Trophoblast cell (in vitro differentiated cells and primary cell): ENCODE measurements at regions not wholly inside any gene's neighbourhood (a gene's known extent, or its start where the extent isn't known, plus 50 kb on each side); places are given as distances from the start of the nearest gene placed in this dataset.

ENCODE experiments used
- DNase-seq, 2 donors: peaks; one replicate each; pipeline ENCODE4 v3.0.0-alpha.2; 2016
- H2AFZ ChIP-seq: 2 replicates; pipeline ENCODE4 v1.6.1; 2013; ENCODE audit warnings: low read length, moderate library complexity, mild to moderate bottlenecking; ENCODE audit not compliant: insufficient read depth, poor library complexity
- H2AK5ac ChIP-seq: 2 replicates; pipeline ENCODE4 v1.6.1; 2013; ENCODE audit warnings: mild to moderate bottlenecking, low read length
- H2BK120ac ChIP-seq: 2 replicates; pipeline ENCODE4 v1.6.1; 2013; ENCODE audit warnings: low read length, mild to moderate bottlenecking, moderate library complexity; ENCODE audit not compliant: insufficient read depth, poor library complexity
- H2BK12ac ChIP-seq: 2 replicates; pipeline ENCODE4 v1.6.1; 2013; ENCODE audit warnings: mild to moderate bottlenecking, low read length, moderate library complexity
- H2BK5ac ChIP-seq: 2 replicates; pipeline ENCODE4 v1.6.1; 2013; ENCODE audit warnings: low read length, low read depth, moderate library complexity, mild to moderate bottlenecking; ENCODE audit not compliant: poor library complexity
- H3K14ac ChIP-seq: 2 replicates; pipeline ENCODE4 v1.6.1; 2013; ENCODE audit warnings: mild to moderate bottlenecking, low read length
- H3K18ac ChIP-seq: 2 replicates; pipeline ENCODE4 v1.6.1; 2013; ENCODE audit warnings: mild to moderate bottlenecking, low read length
- H3K23ac ChIP-seq: 2 replicates; pipeline ENCODE4 v1.6.1; 2013; ENCODE audit warnings: low read length
- H3K27ac ChIP-seq: 2 replicates; pipeline ENCODE4 v1.5.1; 2013; ENCODE audit warnings: low read depth, mild to moderate bottlenecking, inconsistent platforms, low read length, moderate library complexity
- H3K27me3 ChIP-seq: 2 replicates; pipeline ENCODE4 v1.6.1; 2013; ENCODE audit warnings: inconsistent platforms, mild to moderate bottlenecking, low read length, moderate library complexity; ENCODE audit not compliant: insufficient read depth
- H3K36me3 ChIP-seq, 2 experiments: 1 replicate in 1 of 2; 2 replicates in 1 of 2; pipeline ENCODE4 v1.6.1; 2013; ENCODE audit warnings: low read length in 2 of 2, mild to moderate bottlenecking in 2 of 2, moderate library complexity in 1 of 2; ENCODE audit not compliant: insufficient read depth in 2 of 2, control insufficient read depth in 1 of 2
- H3K4ac ChIP-seq: 2 replicates; pipeline ENCODE4 v1.6.1; 2013; ENCODE audit warnings: low read depth, mild to moderate bottlenecking, low read length, moderate library complexity
- H3K4me1 ChIP-seq, 2 experiments: 1 replicate in 1 of 2; 2 replicates in 1 of 2; pipeline ENCODE4 v1.6.1; 2013; ENCODE audit warnings: low read length in 2 of 2, mild to moderate bottlenecking in 2 of 2, moderate library complexity in 1 of 2; ENCODE audit not compliant: insufficient read depth in 2 of 2, control insufficient read depth in 1 of 2
- H3K4me2 ChIP-seq: 2 replicates; pipeline ENCODE4 v1.6.1; 2013; ENCODE audit warnings: inconsistent platforms, mild to moderate bottlenecking, low read length, moderate library complexity
- H3K4me3 ChIP-seq: 2 replicates; pipeline ENCODE4 v1.5.1; 2013; ENCODE audit warnings: mild to moderate bottlenecking, low read depth, low read length, inconsistent platforms
- H3K79me1 ChIP-seq: one replicate; pipeline ENCODE4 v1.6.1; 2013; ENCODE audit warnings: low read length
- H3K79me2 ChIP-seq: 2 replicates; pipeline ENCODE4 v1.6.1; 2013; ENCODE audit warnings: low read length, mild to moderate bottlenecking; ENCODE audit not compliant: control insufficient read depth, insufficient read depth, poor library complexity
- H3K9ac ChIP-seq: 2 replicates; pipeline ENCODE4 v1.6.1; 2013; ENCODE audit warnings: mild to moderate bottlenecking, low read length
- H3K9me3 ChIP-seq: 2 replicates; pipeline ENCODE4 v1.6.1; 2013; ENCODE audit warnings: low read depth, mild to moderate bottlenecking, control low read depth, inconsistent platforms, low read length; ENCODE audit not compliant: insufficient read depth
- H4K12ac ChIP-seq: 2 replicates; pipeline ENCODE4 v1.6.1; 2013; ENCODE audit warnings: low read depth, mild to moderate bottlenecking, low read length, moderate library complexity
- H4K8ac ChIP-seq: 2 replicates; pipeline ENCODE4 v1.6.1; 2013; ENCODE audit warnings: low read depth, mild to moderate bottlenecking, low read length, moderate library complexity
- H4K91ac ChIP-seq: one replicate; pipeline ENCODE4 v1.6.1; 2013; ENCODE audit warnings: low read depth, mild to moderate bottlenecking, low read length, moderate library complexity
- WGBS: extraction: QIAGEN DNeasy Blood & Tissue Kit; methylation state at CpG from one replicate; pipeline ENCODE4 v1.1.7; 2013; ENCODE audit warnings: missing lambda C conversion rate; ENCODE audit not compliant: insufficient read length, insufficient coverage; ENCODE audit errors: extremely low coverage; 5-methylcytosine and 5-hydroxymethylcytosine counted together

DNA sequence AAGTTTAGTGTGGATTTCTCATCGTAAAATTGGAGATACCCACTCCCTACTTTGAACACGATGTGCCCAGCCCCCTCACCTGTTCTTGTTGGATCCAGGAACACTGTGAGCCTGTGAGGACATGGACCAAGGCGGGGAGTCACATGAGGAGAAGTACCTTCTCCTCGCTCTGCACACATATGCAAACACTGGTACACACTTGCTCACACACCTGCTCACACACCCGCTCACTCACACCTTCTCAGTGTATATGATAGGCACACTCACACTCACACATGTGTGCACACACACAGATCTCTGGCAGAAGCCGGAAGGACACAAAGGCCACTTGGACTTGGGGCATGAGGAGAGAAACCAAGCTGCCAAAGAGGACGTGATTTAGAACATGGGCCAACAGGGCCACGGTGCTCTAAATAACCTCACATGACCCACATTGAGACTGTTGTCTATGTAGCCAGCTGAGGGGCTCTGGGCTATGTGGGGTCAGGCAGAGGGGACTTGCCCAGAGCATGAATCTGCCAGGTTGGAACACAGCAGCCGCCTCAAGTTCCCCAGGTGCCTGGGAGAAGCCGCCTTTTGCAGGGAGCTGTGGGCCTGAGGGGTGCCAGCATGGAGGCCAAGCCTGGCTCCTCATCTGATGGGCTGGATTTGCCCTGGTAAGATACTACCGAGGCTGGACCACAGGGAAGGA lies 283.0 kb upstream of the IRX4 start:
- Histone ChIP-seq H3K4me1 (no peaks in the 10 kb centered on the region), H3K79me1 (no peaks in the 10 kb centered on the region), H3K4ac (no peak overlapping the region), H3K4me3 (no peak overlapping the region), H2AK5ac (no peak overlapping the region), H4K91ac (no peak overlapping the region), H2BK12ac (no peak overlapping the region), H3K79me2 (no peaks in the 10 kb centered on the region), H2BK5ac (no peak overlapping the region), H4K12ac (no peak overlapping the region), H3K18ac (no peak overlapping the region), H4K8ac (no peak overlapping the region), H3K23ac (no peak overlapping the region), H2BK120ac (no peak overlapping the region), H3K9ac (no peak overlapping the region), H2AFZ (no peak overlapping the region), H3K4me2 (no peak overlapping the region), H3K14ac (no peak overlapping the region), H3K36me3 (no peaks in the 10 kb centered on the region), H3K9me3 (no peaks in the 10 kb centered on the region), H3K27me3 (no peaks in the 10 kb centered on the region), H3K27ac (no peak overlapping the region)
- WGBS, result no CpG with 5 or more reads among the region's 11 CpGs
- DNase-seq, result no peak

GRCh38 chr5:2165203-2165602 lies 282.5 kb upstream of the IRX4 start:
- Histone ChIP-seq H3K27me3 (no peaks in the 10 kb centered on the region), H3K18ac (no peak overlapping the region), H2BK120ac (no peak overlapping the region), H3K23ac (no peak overlapping the region), H4K12ac (no peak overlapping the region), H2AFZ (no peak overlapping the region), H4K8ac (no peak overlapping the region), H3K4me3 (no peak overlapping the region), H3K4me2 (no peak overlapping the region), H3K36me3 (no peaks in the 10 kb centered on the region), H3K9ac (no peak overlapping the region), H2BK12ac (no peak overlapping the region), H4K91ac (no peak overlapping the region), H3K14ac (no peak overlapping the region), H3K4ac (no peak overlapping the region), H2BK5ac (no peak overlapping the region), H2AK5ac (no peak overlapping the region), H3K9me3 (no peaks in the 10 kb centered on the region), H3K4me1 (no peaks in the 10 kb centered on the region), H3K27ac (no peak overlapping the region), H3K79me2 (no peaks in the 10 kb centered on the region), H3K79me1 (no peaks in the 10 kb centered on the region)
- no peak for DNase-seq
- no CpG with 5 or more reads among the region's 15 CpGs for WGBS

DNA sequence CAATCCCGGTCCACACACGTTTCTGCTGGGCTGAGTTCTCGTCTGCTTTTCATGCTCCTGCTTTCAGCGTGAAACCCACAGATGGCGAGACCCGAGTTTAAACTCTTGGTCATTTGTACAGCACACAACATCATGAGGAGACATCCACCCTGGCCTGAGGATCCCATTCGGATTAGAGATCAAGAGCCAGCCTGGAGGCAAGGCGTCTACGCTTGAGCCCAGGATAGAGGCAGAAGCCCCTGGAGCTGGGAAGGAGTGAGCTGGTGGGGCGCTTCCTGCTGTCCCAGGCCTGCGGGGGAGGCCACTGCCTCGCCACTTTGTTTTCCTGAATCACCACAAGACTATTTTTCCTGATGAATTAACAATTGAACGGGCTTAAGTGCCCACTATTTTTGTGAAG lies 281.9 kb upstream of the IRX4 start:
- no peak overlapping the region for H3K18ac ChIP-seq
- no peaks in the 10 kb centered on the region for H3K79me2 ChIP-seq
- no peak for DNase-seq
- H2AFZ ChIP-seq, result no peak overlapping the region
- H3K36me3 ChIP-seq, result no peaks in the 10 kb centered on the region
- H2BK120ac ChIP-seq, result no peak overlapping the region
- no peak overlapping the region for H3K4me2 ChIP-seq
- H3K9me3 ChIP-seq, result no peaks in the 10 kb centered on the region
- H3K4me3 ChIP-seq, result no peak overlapping the region
- no peaks in the 10 kb centered on the region for H3K4me1 ChIP-seq
- no peak overlapping the region for H2BK12ac ChIP-seq
- H4K91ac ChIP-seq, result no peak overlapping the region
- H3K27ac ChIP-seq, result no peak overlapping the region
- H3K79me1 ChIP-seq, result no peaks in the 10 kb centered on the region
- H3K4ac ChIP-seq, result no peak overlapping the region
- WGBS, result no CpG with 5 or more reads among the region's 13 CpGs
- no peak overlapping the region for H4K12ac ChIP-seq
- H2AK5ac ChIP-seq, result no peak overlapping the region
- no peak overlapping the region for H2BK5ac ChIP-seq
- H3K14ac ChIP-seq, result no peak overlapping the region
- H3K9ac ChIP-seq, result no peak overlapping the region
- H3K23ac ChIP-seq, result no peak overlapping the region
- no peaks in the 10 kb centered on the region for H3K27me3 ChIP-seq
- no peak overlapping the region for H4K8ac ChIP-seq

DNA sequence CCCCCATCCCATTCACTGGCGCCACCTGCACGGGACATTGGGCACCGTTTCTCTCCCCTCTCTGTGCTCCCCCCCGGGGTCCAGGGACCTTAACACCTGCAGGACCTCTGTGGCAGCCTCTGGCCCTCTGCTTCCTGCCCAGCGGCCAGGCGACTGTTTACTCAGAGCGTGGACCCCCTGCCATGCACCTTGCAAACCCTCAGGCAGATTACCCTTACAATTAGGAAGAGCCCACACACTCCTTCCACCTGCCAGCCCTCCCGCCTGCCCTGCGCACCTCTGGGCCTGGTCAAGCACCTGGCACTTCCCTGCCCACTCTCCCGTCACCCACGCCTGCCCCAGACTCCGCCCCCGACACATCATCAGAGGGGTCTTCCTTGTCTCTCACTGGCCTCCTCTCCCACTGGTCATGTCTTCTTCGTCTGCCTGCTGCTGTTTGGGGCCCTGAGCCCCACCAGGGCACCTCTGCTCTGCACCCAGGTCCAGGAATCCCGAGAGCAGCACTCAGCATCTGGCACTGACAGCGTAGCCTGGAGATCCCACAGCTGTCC lies 281.3 kb upstream of the IRX4 start:
- Histone ChIP-seq H3K14ac (no peak overlapping the region), H2BK12ac (no peak overlapping the region), H3K23ac (no peak overlapping the region), H3K4ac (no peak overlapping the region), H3K79me2 (no peaks in the 10 kb centered on the region), H3K4me3 (no peak overlapping the region), H3K4me2 (no peak overlapping the region), H4K8ac (no peak overlapping the region), H3K9ac (no peak overlapping the region), H2AFZ (no peak overlapping the region), H2AK5ac (no peak overlapping the region), H4K12ac (no peak overlapping the region), H3K27me3 (no peaks in the 10 kb centered on the region), H3K9me3 (no peaks in the 10 kb centered on the region), H2BK5ac (no peak overlapping the region), H3K79me1 (no peaks in the 10 kb centered on the region), H3K4me1 (no peaks in the 10 kb centered on the region), H4K91ac (no peak overlapping the region), H3K18ac (no peak overlapping the region), H2BK120ac (no peak overlapping the region), H3K27ac (no peak overlapping the region), H3K36me3 (no peaks in the 10 kb centered on the region)
- no peak for DNase-seq
- WGBS, result no CpG with 5 or more reads among the region's 16 CpGs
